ENCODE measurements at regions not wholly inside any gene's neighbourhood (a gene's known extent, or its start where the extent isn't known, plus 50 kb on each side); places are given as distances from the start of the nearest gene placed in this dataset.

DNA sequence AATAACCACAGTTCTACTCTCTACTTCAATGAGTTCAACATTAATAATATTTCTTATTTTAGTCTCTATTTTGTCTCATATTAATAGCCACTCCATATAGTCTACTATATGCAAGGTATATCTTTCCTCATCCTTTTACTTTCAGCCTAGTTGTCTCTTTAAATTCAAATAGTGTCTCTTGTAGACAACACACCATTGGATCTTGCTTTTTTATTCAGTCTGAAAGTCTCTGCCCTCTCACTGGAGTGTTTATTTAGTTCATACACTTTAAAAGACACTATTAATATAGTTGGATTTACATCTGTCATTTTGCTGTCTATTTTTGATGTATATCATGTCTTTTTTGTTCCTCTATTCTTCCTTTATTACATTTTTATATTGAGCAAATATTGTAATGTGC is 103.5 kb downstream of the RFPL4B start:
- peaks cover 0 to 20% of the 10 kb centered on the region in 2 donors for H3K9me3 ChIP-seq
- no peak overlapping the region for H3K4me3 ChIP-seq
- H3K36me3 ChIP-seq, result no peaks in the 10 kb centered on the region
- no peaks in the 10 kb centered on the region for H3K4me1 ChIP-seq
- no peak overlapping the region for H3K27ac ChIP-seq
- intact Hi-C loops (cut with DNase I; ENCODE audit: low total_unique reads), result no loop called here
- TF ChIP-seq POLR2A (IDR thresholded peaks at IDR 0.05), result no peak
- TF ChIP-seq POLR2AphosphoS5 (IDR thresholded peaks at IDR 0.05), result no peak
- TF ChIP-seq, protein P1, sequence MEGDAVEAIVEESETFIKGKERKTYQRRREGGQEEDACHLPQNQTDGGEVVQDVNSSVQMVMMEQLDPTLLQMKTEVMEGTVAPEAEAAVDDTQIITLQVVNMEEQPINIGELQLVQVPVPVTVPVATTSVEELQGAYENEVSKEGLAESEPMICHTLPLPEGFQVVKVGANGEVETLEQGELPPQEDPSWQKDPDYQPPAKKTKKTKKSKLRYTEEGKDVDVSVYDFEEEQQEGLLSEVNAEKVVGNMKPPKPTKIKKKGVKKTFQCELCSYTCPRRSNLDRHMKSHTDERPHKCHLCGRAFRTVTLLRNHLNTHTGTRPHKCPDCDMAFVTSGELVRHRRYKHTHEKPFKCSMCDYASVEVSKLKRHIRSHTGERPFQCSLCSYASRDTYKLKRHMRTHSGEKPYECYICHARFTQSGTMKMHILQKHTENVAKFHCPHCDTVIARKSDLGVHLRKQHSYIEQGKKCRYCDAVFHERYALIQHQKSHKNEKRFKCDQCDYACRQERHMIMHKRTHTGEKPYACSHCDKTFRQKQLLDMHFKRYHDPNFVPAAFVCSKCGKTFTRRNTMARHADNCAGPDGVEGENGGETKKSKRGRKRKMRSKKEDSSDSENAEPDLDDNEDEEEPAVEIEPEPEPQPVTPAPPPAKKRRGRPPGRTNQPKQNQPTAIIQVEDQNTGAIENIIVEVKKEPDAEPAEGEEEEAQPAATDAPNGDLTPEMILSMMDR (IDR thresholded peaks at IDR 0.05), result no peak
- no peak for DNase-seq (ENCODE audit: low spot score in 2 of 2)
- H3K27me3 ChIP-seq, result no peaks in the 10 kb centered on the region

DNA sequence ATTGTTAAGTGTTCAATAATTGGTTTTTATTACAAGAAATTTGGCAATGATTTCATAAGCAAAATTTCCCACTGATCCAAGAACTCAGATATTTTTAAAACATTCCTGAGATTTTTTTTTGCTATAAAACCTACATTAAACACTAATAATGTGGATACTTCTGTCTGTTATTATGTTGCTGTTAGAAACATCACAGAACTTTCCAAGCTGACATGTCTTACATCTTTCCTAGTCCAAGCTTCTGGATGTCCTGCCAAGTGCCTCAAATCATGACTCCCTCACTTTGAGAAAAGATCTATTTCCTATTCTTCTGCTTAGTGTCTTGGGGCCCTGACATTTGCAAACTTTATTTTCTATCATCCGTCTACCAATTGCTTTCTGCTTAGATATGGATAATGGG is 110.8 kb downstream of the RFPL4B start:
- Histone ChIP-seq H3K4me1 (no peaks in the 10 kb centered on the region), H3K27me3 (no peaks in the 10 kb centered on the region), H3K36me3 (no peaks in the 10 kb centered on the region), H3K27ac (no peak overlapping the region), H3K4me3 (no peak overlapping the region), H3K9me3 (peaks cover 0 to 2% of the 10 kb centered on the region in 2 donors)
- intact Hi-C loops (cut with DNase I; ENCODE audit: low total_unique reads), result no loop called here
- DNase-seq (ENCODE audit: low spot score in 2 of 2), result no peak
- TF ChIP-seq POLR2A (IDR thresholded peaks at IDR 0.05) (no peak), POLR2AphosphoS5 (IDR thresholded peaks at IDR 0.05) (no peak)
- TF ChIP-seq, protein P1 (IDR thresholded peaks at IDR 0.05), result no peak

DNA sequence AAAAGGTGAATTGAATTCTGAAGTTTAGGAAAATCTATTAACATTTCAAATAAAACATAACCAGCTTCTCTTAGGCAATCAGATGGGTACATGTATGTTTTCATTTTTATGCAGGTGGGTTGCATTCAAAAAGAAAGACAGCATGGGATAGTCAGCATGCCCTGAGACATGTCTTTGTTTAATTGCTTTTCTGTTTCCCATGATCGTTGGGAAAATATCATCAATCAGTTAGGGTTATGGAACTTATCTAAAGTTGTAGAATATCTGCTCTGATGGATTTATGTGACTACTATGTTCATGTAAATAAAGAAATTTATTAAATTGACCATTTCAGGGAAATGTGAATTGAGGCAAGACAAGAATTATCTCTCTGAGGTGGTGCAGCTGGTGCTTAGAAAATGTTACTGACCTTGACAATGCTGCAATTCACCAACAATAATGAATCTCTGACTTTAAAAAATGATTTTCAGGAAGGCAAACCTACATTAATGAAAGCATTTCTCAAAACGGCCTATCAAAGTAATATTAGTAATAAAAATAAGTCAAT is 112.7 kb downstream of the RFPL4B start:
- no peak overlapping the region for H3K4me3 ChIP-seq
- no peaks in the 10 kb centered on the region for H3K36me3 ChIP-seq
- H3K27me3 ChIP-seq, result no peaks in the 10 kb centered on the region
- no peaks in the 10 kb centered on the region for H3K9me3 ChIP-seq
- TF ChIP-seq POLR2A (IDR thresholded peaks at IDR 0.05) (no peak), POLR2AphosphoS5 (IDR thresholded peaks at IDR 0.05) (no peak)
- TF ChIP-seq, protein P1 (IDR thresholded peaks at IDR 0.05), result no peak
- intact Hi-C loops (cut with DNase I; ENCODE audit: low total_unique reads), result no loop called here
- DNase-seq (ENCODE audit: low spot score in 2 of 2), result no peak
- no peak overlapping the region for H3K27ac ChIP-seq
- H3K4me1 ChIP-seq, result no peaks in the 10 kb centered on the region

DNA sequence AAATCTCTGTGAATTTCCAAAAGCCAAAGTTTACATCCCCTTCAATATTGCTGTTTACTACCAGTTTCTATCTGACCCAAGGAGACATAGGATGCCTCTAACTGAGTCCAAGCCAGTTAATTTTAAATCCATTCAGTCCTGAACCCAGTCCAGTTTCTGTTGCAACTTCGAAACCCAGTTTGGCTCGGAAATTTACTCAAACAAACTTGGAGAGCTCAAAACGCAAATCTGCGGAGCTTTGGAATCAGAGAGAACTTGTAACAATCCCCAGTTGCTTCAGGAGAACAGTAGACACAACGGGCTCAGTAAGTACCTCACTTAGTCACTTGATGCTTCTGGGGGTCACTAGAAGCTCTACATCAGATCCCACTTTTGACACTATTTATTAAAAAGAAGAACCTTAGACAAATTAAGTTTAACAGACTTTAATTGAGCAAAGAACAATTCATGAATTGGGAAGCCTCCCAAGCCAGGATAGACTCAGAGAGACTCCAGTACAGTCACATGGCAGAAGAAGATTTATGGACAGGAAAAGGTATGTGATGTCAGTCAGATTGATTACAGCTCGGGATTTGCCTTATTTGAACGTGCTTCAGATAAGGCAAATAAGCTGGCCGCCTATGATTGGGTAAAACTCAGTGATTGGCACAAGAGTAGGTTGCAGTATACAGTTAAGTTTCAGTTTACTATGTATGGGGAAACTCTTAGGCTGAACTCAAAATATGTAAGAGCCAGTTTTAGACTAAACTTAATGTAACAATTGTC is 118.0 kb downstream of the RFPL4B start:
- TF ChIP-seq POLR2AphosphoS5 (IDR thresholded peaks at IDR 0.05) (no peak), POLR2A (IDR thresholded peaks at IDR 0.05) (no peak)
- TF ChIP-seq, protein P1 (IDR thresholded peaks at IDR 0.05), result no peak
- no peaks in the 10 kb centered on the region for H3K36me3 ChIP-seq
- intact Hi-C loops (cut with DNase I; ENCODE audit: low total_unique reads), result no loop called here
- no peaks in the 10 kb centered on the region for H3K9me3 ChIP-seq
- no peaks in the 10 kb centered on the region for H3K4me1 ChIP-seq
- no peaks in the 10 kb centered on the region for H3K27me3 ChIP-seq
- H3K4me3 ChIP-seq, result no peak overlapping the region
- no peak for DNase-seq (ENCODE audit: low spot score in 2 of 2)
- no peak overlapping the region for H3K27ac ChIP-seq

DNA sequence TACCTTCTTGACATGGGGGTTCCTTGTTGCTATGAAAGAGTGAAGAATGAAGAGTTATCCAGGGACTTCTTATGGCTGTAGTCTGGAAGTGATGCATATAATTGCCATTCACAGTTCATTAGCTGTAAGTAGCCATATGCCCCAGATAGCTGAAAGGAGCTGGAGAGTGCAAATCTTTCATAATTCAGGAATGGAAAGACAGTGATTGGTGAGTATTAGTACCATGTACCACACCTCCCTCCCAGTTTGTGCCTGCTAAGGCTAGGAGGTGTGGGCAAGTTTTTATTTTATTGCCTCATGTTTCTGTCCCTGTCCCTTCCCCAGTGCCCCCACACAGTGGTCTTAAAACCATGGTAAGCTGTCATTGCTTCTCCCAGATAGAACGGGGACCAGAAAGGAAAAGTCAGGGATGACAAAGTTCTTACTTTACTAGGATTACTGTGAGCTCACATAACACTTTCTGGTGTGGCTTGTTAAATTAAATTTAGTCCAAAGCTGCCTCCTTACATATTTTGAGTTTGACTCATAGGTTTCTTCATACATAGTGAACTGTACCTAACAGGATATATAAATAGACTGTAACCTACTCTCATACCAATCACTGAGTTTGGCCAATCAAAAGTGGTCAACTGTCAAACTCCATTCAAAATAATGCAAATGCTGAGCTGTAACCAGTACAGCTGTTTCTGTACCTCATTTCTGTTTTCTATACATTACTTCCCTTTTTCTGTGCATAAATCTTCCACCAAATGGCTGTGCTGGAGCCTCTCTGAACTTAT is 119.4 kb downstream of the RFPL4B start:
- Histone ChIP-seq H3K4me1 (no peaks in the 10 kb centered on the region), H3K27me3 (no peaks in the 10 kb centered on the region), H3K4me3 (no peak overlapping the region), H3K36me3 (no peaks in the 10 kb centered on the region), H3K9me3 (no peaks in the 10 kb centered on the region), H3K27ac (no peak overlapping the region)
- no peak for DNase-seq (ENCODE audit: low spot score in 2 of 2)
- intact Hi-C loops (cut with DNase I; ENCODE audit: low total_unique reads), result no loop called here
- TF ChIP-seq POLR2A (IDR thresholded peaks at IDR 0.05) (no peak), POLR2AphosphoS5 (IDR thresholded peaks at IDR 0.05) (no peak)
- TF ChIP-seq, protein P1 (IDR thresholded peaks at IDR 0.05), result no peak
